ENCODE measurements at regions not wholly inside any gene's neighbourhood (a gene's known extent, or its start where the extent isn't known, plus 50 kb on each side); places are given as distances from the start of the nearest gene placed in this dataset.

DNA sequence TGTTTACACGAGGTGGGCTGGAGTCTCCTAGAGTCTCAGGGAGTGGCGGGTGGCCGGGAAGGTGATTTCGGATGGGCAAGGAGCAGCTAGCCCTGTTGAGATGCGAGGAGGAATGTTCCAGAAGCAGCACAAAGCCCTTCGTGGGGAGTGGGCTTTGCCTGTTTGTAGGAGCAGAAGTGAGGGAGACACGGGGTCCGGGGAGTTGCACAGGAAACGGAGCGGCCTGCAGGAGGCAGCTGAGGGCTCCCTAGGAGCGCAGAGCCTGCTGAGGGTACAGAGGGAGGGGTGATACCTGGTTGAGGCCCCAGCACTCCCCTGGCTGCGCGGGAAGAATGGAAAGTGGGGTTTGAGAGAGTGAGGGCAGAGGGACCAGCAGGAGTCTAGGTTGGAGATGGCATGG lies 847.2 kb downstream of the TBC1D22A start:
- H3K9me3 ChIP-seq (replicated peaks; ENCODE audit: insufficient read depth, low read length), result no peaks in the 10 kb centered on the region
- no peak overlapping the region for H3K4me3 ChIP-seq (ENCODE audit: low read length)
- no peaks in the 10 kb centered on the region for H4K20me1 ChIP-seq (ENCODE audit: insufficient read depth, low read length)
- no peaks in the 10 kb centered on the region for H3K36me3 ChIP-seq (replicated peaks; ENCODE audit: insufficient read depth, low read length)
- H3K4me1 ChIP-seq (ENCODE audit: low read length), result no peaks in the 10 kb centered on the region
- TF ChIP-seq EZH2phosphoT487 (IDR thresholded peaks at IDR 0.05; ENCODE audit: low read length) (no peak), EZH2 (optimal IDR thresholded peaks at IDR 0.05; ENCODE audit: low read depth, low read length) (no peak)
- TF ChIP-seq, protein P1, sequence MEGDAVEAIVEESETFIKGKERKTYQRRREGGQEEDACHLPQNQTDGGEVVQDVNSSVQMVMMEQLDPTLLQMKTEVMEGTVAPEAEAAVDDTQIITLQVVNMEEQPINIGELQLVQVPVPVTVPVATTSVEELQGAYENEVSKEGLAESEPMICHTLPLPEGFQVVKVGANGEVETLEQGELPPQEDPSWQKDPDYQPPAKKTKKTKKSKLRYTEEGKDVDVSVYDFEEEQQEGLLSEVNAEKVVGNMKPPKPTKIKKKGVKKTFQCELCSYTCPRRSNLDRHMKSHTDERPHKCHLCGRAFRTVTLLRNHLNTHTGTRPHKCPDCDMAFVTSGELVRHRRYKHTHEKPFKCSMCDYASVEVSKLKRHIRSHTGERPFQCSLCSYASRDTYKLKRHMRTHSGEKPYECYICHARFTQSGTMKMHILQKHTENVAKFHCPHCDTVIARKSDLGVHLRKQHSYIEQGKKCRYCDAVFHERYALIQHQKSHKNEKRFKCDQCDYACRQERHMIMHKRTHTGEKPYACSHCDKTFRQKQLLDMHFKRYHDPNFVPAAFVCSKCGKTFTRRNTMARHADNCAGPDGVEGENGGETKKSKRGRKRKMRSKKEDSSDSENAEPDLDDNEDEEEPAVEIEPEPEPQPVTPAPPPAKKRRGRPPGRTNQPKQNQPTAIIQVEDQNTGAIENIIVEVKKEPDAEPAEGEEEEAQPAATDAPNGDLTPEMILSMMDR (IDR thresholded peaks at IDR 0.05; ENCODE audit: low read length), result no peak
- H3K27ac ChIP-seq (ENCODE audit: low read length), result no peak overlapping the region
- H2AFZ ChIP-seq (ENCODE audit: low read length), result no peak overlapping the region
- no peaks in the 10 kb centered on the region for H3F3A ChIP-seq (ENCODE audit: insufficient read depth, low read length)
- DNase-seq, result no peak
- H3K79me2 ChIP-seq (ENCODE audit: low read length), result no peaks in the 10 kb centered on the region
- no peaks in the 10 kb centered on the region for H3K9me2 ChIP-seq (replicated peaks; ENCODE audit: insufficient read depth, low read length)
- H3K9ac ChIP-seq (ENCODE audit: low read length), result no peak overlapping the region
- H3K4me2 ChIP-seq (ENCODE audit: low read depth, low read length), result no peak overlapping the region
- H3K27me3 ChIP-seq (replicated peaks; ENCODE audit: insufficient read depth, low read length), result no peaks in the 10 kb centered on the region

DNA sequence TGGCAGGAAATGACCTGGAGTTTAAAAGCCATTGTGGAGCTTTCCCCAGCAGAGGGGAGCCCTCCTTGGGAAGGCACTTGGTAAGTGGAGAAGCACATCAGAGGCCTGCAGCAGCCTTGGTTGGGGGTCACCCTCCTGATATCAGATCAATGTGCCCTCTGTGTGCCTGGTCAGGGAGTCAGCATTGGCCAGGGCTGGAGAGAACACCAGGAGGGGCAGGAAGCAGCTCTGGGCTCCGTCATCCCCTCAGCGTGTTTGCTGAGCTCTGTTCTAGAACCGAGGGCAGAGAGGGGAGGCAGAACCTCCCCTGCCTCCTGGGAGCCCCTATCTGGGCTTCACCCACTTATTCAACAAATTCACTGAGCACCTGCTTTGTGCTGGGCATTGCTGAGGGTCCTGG lies 846.0 kb downstream of the TBC1D22A start:
- no peaks in the 10 kb centered on the region for H3F3A ChIP-seq (ENCODE audit: insufficient read depth, low read length)
- H3K9me3 ChIP-seq (replicated peaks; ENCODE audit: insufficient read depth, low read length), result no peaks in the 10 kb centered on the region
- DNase-seq, result no peak
- no peak overlapping the region for H3K27ac ChIP-seq (ENCODE audit: low read length)
- no peak overlapping the region for H2AFZ ChIP-seq (ENCODE audit: low read length)
- no peaks in the 10 kb centered on the region for H3K36me3 ChIP-seq (replicated peaks; ENCODE audit: insufficient read depth, low read length)
- no peak for TF ChIP-seq EZH2phosphoT487 (IDR thresholded peaks at IDR 0.05; ENCODE audit: low read length)
- TF ChIP-seq, protein P1 (IDR thresholded peaks at IDR 0.05; ENCODE audit: low read length), result no peak
- no peak for TF ChIP-seq EZH2 (optimal IDR thresholded peaks at IDR 0.05; ENCODE audit: low read depth, low read length)
- no peak overlapping the region for H3K9ac ChIP-seq (ENCODE audit: low read length)
- H3K4me3 ChIP-seq (ENCODE audit: low read length), result no peak overlapping the region
- H3K4me2 ChIP-seq (ENCODE audit: low read depth, low read length), result no peak overlapping the region
- H3K4me1 ChIP-seq (ENCODE audit: low read length), result no peaks in the 10 kb centered on the region
- H3K9me2 ChIP-seq (replicated peaks; ENCODE audit: insufficient read depth, low read length), result no peaks in the 10 kb centered on the region
- no peaks in the 10 kb centered on the region for H3K27me3 ChIP-seq (replicated peaks; ENCODE audit: insufficient read depth, low read length)
- H4K20me1 ChIP-seq (ENCODE audit: insufficient read depth, low read length), result no peaks in the 10 kb centered on the region
- no peaks in the 10 kb centered on the region for H3K79me2 ChIP-seq (ENCODE audit: low read length)

DNA sequence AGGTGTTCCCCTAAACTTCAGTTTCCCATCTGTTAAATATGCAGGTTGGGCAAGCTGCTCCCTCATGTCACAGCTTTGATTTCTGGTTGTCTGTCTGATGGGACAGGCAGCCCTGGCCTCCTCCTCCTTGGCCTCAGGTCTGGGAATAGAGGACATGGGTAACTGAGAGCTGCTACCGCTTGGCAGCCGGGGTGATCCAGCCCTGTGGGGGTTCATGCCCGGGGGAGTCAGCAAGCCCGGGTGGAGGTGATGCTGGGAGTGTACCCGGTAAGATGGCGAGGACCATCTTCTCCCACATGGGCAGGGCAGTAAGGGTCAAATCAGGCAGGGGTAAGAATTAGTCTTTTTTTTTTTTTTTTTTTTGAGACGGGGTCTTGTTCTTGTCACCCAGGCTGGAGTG lies 845.0 kb downstream of the TBC1D22A start:
- TF ChIP-seq EZH2 (optimal IDR thresholded peaks at IDR 0.05; ENCODE audit: low read depth, low read length) (no peak), EZH2phosphoT487 (IDR thresholded peaks at IDR 0.05; ENCODE audit: low read length) (no peak)
- TF ChIP-seq, protein P1 (IDR thresholded peaks at IDR 0.05; ENCODE audit: low read length), result no peak
- Histone ChIP-seq H4K20me1 (ENCODE audit: insufficient read depth, low read length) (no peaks in the 10 kb centered on the region), H3K4me2 (ENCODE audit: low read depth, low read length) (no peak overlapping the region), H3K36me3 (replicated peaks; ENCODE audit: insufficient read depth, low read length) (no peaks in the 10 kb centered on the region), H3K9me3 (replicated peaks; ENCODE audit: insufficient read depth, low read length) (no peaks in the 10 kb centered on the region), H3K4me3 (ENCODE audit: low read length) (no peak overlapping the region), H3K79me2 (ENCODE audit: low read length) (no peaks in the 10 kb centered on the region), H3K27ac (ENCODE audit: low read length) (no peak overlapping the region), H2AFZ (ENCODE audit: low read length) (no peak overlapping the region), H3K9ac (ENCODE audit: low read length) (no peak overlapping the region), H3K4me1 (ENCODE audit: low read length) (no peaks in the 10 kb centered on the region), H3F3A (ENCODE audit: insufficient read depth, low read length) (no peaks in the 10 kb centered on the region), H3K9me2 (replicated peaks; ENCODE audit: insufficient read depth, low read length) (no peaks in the 10 kb centered on the region), H3K27me3 (replicated peaks; ENCODE audit: insufficient read depth, low read length) (no peaks in the 10 kb centered on the region)
- DNase-seq, result no peak

All from MM.1S (cell line).